ENCODE measurements at regions not wholly inside any gene's neighbourhood (a gene's known extent, or its start where the extent isn't known, plus 50 kb on each side); places are given as distances from the start of the nearest gene placed in this dataset.
A peak's percentile ranks its signal among the peaks of the same experiment; 100 is the strongest.

- H3K36me3 ChIP-seq (ENCODE audit: insufficient read depth, low read length): no peaks in the 10 kb centered on the region
- H3K4me1 ChIP-seq (ENCODE audit: insufficient read depth, low read length, severe bottlenecking): peaks cover 70% of the 10 kb centered on the region
- H3K9me3 ChIP-seq (ENCODE audit: low read length): no peaks in the 10 kb centered on the region
- no peaks in the 10 kb centered on the region for H3F3A ChIP-seq (ENCODE audit: insufficient read depth, low read length)
- H3K9ac ChIP-seq (ENCODE audit: low read length): no peak overlapping the region
- no peaks in the 10 kb centered on the region for H3K79me2 ChIP-seq (ENCODE audit: insufficient read depth, low read length)
- peak overlapping the region; percentile 96 for H3K27ac ChIP-seq (ENCODE audit: low read depth, low read length, poor library complexity, severe bottlenecking)
- H3K4me2 ChIP-seq (ENCODE audit: low read length): peak overlapping the region; percentile 46
- H3K9me2 ChIP-seq (ENCODE audit: low read depth, low read length): no peaks in the 10 kb centered on the region
- TF ChIP-seq CTCF (IDR thresholded peaks at IDR 0.05; ENCODE audit: low read length) (no peak), EZH2 (IDR thresholded peaks at IDR 0.05; ENCODE audit: borderline replicate concordance, low read length) (no peak)
- no peak overlapping the region for H3K4me3 ChIP-seq (ENCODE audit: low read depth, low read length, poor library complexity, severe bottlenecking)
- H2AFZ ChIP-seq (ENCODE audit: low read length): no peak overlapping the region
- no peaks in the 10 kb centered on the region for H4K20me1 ChIP-seq (ENCODE audit: insufficient read depth, low read length)
- H3K27me3 ChIP-seq (ENCODE audit: insufficient read depth, low read length): no peaks in the 10 kb centered on the region
Measured at GRCh38 chr2:234292962-234293243, 204.0 kb downstream of the ARL4C start.

GRCh38 chr2:234292205-234292961 lies 204.5 kb downstream of the ARL4C start:
- TF ChIP-seq EZH2 (IDR thresholded peaks at IDR 0.05; ENCODE audit: borderline replicate concordance, low read length) (no peak), CTCF (IDR thresholded peaks at IDR 0.05; ENCODE audit: low read length) (no peak)
- Histone ChIP-seq H4K20me1 (ENCODE audit: insufficient read depth, low read length) (no peaks in the 10 kb centered on the region), H3K27ac (ENCODE audit: low read depth, low read length, poor library complexity, severe bottlenecking) (peak overlapping the region; percentile 96), H3K4me3 (ENCODE audit: low read depth, low read length, poor library complexity, severe bottlenecking) (no peak overlapping the region), H3K79me2 (ENCODE audit: insufficient read depth, low read length) (no peaks in the 10 kb centered on the region), H3K9ac (ENCODE audit: low read length) (peak overlapping the region; percentile 48; the same call in 1 of the 2 replicates), H3K27me3 (ENCODE audit: insufficient read depth, low read length) (no peaks in the 10 kb centered on the region), H3K9me2 (ENCODE audit: low read depth, low read length) (no peaks in the 10 kb centered on the region), H3K4me2 (ENCODE audit: low read length) (peak overlapping the region; percentile 46), H3F3A (ENCODE audit: insufficient read depth, low read length) (no peaks in the 10 kb centered on the region), H3K9me3 (ENCODE audit: low read length) (no peaks in the 10 kb centered on the region), H2AFZ (ENCODE audit: low read length) (no peak overlapping the region), H3K36me3 (ENCODE audit: insufficient read depth, low read length) (no peaks in the 10 kb centered on the region), H3K4me1 (ENCODE audit: insufficient read depth, low read length, severe bottlenecking) (peaks cover 70% of the 10 kb centered on the region)

GRCh38 chr2:234291765-234292204 lies 205.1 kb downstream of the ARL4C start:
- TF ChIP-seq EZH2 (IDR thresholded peaks at IDR 0.05; ENCODE audit: borderline replicate concordance, low read length) (no peak), CTCF (IDR thresholded peaks at IDR 0.05; ENCODE audit: low read length) (no peak)
- Histone ChIP-seq H3K79me2 (ENCODE audit: insufficient read depth, low read length) (no peaks in the 10 kb centered on the region), H3K4me3 (ENCODE audit: low read depth, low read length, poor library complexity, severe bottlenecking) (no peak overlapping the region), H4K20me1 (ENCODE audit: insufficient read depth, low read length) (no peaks in the 10 kb centered on the region), H3K27me3 (ENCODE audit: insufficient read depth, low read length) (no peaks in the 10 kb centered on the region), H3K4me2 (ENCODE audit: low read length) (peak overlapping the region; percentile 46), H3K9me2 (ENCODE audit: low read depth, low read length) (no peaks in the 10 kb centered on the region), H2AFZ (ENCODE audit: low read length) (no peak overlapping the region), H3K9ac (ENCODE audit: low read length) (peak overlapping the region; percentile 48; the same call in 1 of the 2 replicates), H3K36me3 (ENCODE audit: insufficient read depth, low read length) (no peaks in the 10 kb centered on the region), H3K9me3 (ENCODE audit: low read length) (no peaks in the 10 kb centered on the region), H3K4me1 (ENCODE audit: insufficient read depth, low read length, severe bottlenecking) (peaks cover 65% of the 10 kb centered on the region), H3K27ac (ENCODE audit: low read depth, low read length, poor library complexity, severe bottlenecking) (peak overlapping the region; percentile 96), H3F3A (ENCODE audit: insufficient read depth, low read length) (no peaks in the 10 kb centered on the region)
